ENCODE measurements at regions not wholly inside any gene's neighbourhood (a gene's known extent, or its start where the extent isn't known, plus 50 kb on each side); places are given as distances from the start of the nearest gene placed in this dataset.

- DNase-seq (ENCODE audit: low read depth in 2 of 2) = no peak
Measured at GRCh38 chr12:132439333-132439904, 50.5 kb upstream of the FBRSL1 start.

- DNase-seq (ENCODE audit: low read depth in 2 of 2) = no peak
Measured at GRCh38 chr12:132438726-132439125, 51.2 kb upstream of the FBRSL1 start.

- no peak for DNase-seq (ENCODE audit: low read depth in 2 of 2)
Measured at GRCh38 chr12:132437943-132438700, 51.8 kb upstream of the FBRSL1 start.

DNA sequence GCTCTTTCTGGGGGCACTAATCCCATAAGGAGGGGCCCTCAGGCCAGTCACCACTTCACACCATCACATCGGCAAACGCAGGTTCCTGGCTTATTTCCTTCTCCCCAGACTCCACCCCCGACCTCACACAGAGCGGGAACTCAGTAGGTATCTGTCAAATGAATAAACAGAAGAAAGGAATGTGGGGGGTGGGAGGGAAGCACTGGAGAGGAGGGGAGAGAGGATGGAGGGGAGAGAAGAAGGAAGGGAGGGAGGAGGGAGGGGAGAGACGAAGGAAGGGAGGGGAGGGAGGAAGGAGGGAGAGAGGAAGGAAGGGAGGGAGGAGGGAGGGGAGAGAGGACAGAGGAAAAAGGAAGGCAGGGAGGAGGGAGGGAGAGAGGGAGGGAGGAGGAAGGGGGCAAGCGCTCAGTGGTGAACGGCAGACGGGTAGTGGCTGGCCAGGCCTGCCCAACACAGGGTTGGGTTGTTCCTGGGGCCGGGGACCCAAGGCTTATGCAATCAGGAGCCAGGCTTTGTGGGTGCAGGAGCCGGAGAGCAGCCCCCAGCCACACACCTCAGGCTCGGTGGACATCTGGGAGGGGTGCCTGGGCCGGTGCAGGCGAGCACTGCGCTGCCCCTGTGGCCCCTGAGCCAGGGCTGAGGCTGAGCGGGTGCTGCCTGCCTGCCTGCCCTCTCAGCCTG is 52.6 kb upstream of the FBRSL1 start:
- DNase-seq (ENCODE audit: low read depth in 2 of 2) = no peak

DNA sequence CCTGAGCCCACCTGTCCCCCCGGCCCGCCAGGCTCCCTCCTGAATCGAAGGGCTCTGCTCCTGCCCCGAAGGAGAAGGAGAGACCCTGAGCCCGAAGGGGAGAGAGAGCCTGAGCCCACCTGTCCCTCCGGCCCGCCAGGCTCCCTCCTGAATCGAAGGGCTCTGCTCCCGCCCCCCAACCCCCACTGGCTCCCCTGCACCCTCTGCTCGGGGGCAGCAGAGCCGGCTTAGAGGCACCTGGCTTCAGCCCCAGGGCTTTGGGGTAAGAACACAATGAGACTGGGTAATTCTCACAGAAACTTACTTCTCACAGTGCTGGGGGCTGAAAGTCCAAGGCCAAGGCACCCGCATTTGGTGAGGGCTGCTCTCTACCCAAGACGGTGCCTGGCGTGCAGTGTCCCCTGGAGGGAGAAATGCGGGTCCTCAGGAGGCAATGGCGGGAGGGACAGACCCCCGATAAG is 53.1 kb upstream of the FBRSL1 start:
- no peak for DNase-seq (ENCODE audit: low read depth in 2 of 2)

DNA sequence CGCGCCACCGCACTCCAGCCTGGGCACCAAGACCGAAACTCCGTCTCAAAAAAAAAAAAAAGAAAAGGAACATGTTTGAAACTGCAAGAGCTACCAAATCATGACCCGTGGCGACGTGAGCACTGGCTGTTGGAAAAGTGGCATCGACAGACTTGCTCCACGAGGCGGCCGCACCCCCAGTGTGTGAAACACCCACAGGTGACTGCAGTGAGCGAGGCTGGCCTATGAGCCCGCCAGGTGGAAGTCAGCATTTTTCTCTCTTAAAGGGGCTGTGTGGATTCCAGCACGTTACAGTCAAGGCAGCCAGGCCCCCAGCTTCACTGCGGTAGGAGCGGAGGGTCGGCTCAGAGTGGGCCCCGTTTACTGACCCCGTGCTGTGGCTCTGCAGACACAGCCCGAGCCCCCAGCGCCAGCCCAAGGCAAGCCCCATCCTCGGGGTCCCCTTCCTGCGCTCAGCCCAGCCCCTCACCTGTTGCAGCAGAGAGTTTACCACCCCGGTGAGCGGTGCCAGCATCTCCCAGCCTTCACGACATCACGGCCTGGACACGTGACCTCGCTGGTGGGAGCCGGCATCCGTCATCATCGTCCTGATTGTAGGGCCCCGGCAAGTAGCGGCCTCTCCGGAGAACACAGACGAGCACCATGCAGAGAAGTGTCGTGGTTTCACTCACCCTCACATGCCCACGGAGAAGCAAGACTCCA is 54.3 kb upstream of the FBRSL1 start:
- no peak for DNase-seq (ENCODE audit: low read depth in 2 of 2)

GRCh38 chr12:132433641-132434395 is 56.1 kb upstream of the FBRSL1 start:
- DNase-seq (ENCODE audit: low read depth in 2 of 2) = no peak

DNA sequence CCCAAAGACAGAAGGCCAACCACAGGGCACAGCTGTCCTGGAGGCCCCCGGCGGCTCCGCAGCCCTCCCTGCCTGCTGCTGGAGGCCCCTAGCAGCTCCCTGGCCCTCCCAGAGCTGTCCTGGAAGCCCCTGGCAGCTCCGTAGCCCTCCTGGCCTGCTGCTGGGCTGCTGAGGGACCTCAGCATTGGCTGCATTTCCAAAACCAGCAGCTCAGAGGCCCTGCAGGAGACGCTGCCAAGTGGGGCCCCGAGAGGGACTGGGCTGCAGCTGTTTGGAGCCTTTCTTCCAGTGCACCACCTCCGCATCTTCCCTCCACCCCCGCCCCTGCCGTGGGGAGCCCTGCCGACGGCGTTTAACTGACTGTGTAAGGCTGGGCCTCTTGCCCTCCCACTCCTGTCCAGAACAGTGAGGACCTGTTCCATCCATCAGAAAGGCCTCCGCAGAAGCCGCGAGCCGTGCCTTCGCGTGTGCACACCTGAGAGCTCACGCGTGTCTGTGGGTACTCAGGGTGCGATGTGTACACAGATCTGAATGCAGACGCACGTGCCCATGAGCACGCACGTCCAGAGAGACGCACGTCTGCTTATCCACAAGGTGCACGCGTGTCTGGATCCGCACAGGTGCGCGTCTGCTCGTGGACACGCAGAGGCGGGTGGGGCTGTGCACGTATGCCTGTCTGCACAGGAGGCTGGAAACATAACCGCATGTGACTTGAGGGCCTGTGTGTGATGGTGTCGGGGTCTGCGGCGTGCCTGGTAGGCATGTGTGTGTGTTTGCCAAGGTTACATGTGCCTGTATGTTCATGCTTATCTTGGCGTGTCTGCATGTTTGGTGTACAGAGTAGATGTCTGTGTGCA is 57.0 kb upstream of the FBRSL1 start:
- DNase-seq (ENCODE audit: low read depth in 2 of 2) = no peak

- DNase-seq (ENCODE audit: low read depth in 2 of 2) = no peak
Measured at GRCh38 chr12:132432126-132432705, 57.7 kb upstream of the FBRSL1 start.

GRCh38 chr12:132430838-132431774 is 58.8 kb upstream of the FBRSL1 start:
- DNase-seq (ENCODE audit: low read depth in 2 of 2) = no peak

DNA sequence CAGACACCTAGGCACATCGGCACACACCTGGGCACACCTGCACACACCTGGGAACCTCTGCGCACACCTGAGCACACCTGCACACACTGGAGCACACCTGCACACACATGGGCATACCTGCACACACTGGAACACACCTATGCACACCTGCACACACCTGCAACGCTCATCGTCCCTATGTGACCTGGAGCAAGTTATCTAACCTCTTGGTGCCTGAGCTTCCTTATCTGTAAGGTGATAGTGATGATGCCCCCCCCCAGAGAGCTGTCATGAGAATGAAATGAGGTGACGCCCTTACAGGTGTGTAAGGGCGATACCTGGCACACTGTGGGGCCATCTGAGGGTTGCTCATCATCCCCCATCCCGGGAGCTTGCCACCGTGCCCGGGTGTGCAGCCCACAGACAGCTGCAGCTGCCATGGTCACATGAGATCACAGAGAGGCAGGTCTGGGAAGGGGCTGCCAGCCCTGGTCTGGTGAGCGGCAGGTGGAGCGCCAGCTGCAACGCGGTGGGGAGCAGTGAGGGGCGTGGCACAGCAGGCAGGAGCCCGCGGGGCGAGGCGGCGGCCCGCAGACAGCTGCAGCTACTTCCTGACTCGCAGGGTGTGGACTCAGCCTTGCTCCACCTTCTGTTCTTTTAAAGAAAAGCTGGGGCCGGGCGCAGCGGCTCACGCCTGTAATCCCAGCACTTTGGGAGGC is 59.9 kb upstream of the FBRSL1 start:
- no peak for DNase-seq (ENCODE audit: low read depth in 2 of 2)

- DNase-seq (ENCODE audit: low read depth in 2 of 2) = no peak
Measured at GRCh38 chr12:132429602-132429945, 60.4 kb upstream of the FBRSL1 start.

- DNase-seq (ENCODE audit: low read depth in 2 of 2) = no peak
Measured at GRCh38 chr12:132428936-132429601, 60.9 kb upstream of the FBRSL1 start.

GRCh38 chr12:132427999-132428935 is 61.7 kb upstream of the FBRSL1 start:
- DNase-seq (ENCODE audit: low read depth in 2 of 2) = no peak

DNA sequence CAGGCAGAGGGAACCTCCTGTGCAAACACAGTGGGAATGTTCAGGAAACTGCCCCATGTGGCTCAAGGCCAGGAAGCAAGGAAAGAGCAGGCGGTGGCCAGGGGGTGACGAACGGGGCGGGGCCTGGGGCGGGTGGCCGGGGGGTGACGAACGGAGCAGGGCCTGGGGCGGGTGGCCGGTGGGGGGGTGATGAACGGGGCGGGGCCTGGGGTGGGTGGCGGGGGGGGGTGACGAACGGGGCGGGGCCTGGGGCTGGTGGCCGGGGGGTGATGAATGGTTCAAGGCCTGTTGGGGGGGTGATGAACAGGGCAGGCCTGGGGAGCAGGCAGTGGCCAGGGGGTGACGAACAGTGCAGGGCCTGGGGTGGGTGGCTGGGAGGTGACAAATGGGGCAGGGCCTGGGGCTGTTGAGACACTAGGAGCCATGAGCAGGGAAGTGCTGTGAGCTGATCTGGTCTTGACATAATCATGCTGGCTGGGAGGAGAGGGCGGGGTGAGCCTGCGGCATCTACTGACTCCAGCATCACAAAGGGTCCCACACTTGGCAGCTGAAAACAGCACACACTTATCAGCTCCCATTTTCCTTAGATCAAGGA is 62.7 kb upstream of the FBRSL1 start:
- DNase-seq (ENCODE audit: low read depth in 2 of 2) = no peak

DNA sequence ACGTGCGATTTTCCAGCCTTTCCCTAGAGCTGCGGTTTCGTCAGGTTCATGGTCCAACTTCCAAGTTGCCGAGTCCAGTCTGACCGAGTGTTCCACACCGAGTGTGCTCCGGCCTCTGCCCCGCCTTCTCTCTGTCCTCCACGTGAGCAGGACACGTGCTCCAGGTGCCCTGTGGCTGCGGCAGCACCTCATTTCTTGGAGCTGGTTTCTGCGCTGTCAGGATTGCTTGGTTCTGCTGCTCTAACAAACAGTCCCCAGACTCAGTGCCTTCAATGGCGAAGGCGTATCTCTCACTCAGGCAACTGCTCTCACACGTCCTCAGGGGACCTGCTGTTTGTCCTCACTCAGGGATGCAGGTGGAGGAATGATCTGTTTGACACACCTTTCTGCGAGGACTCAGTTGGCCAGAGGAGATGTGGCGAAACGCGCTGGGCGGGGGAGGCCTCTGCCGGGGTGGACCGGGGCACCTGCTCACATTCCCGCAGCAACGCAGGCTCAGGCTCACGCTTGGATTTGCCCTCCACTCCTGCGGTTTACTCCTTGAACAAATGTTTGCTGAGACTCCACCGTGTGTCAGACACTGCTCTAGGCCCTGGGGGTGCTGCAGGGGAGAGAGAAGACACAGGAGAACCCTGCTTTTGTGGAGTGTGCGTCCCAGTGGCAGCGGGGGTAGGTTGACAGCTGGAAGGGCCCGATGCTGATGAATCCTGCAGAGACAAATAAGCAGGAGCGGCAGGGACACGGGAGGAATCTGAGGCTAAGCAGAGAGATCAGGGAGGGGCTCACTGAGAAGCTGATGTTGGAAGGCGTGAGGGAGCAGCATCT is 63.4 kb upstream of the FBRSL1 start:
- DNase-seq (ENCODE audit: low read depth in 2 of 2) = no peak
